Stimulated activated CD4-positive, alpha-beta T cell treated with anti-CD3 and anti-CD28 coated beads, Interleukin-15, amount 100 ng/mL, for 1 hour (primary cell): ENCODE measurements at regions not wholly inside any gene's neighbourhood (a gene's known extent, or its start where the extent isn't known, plus 50 kb on each side); places are given as distances from the start of the nearest gene placed in this dataset.

Experiments
- DNase-seq, 2 donors: peaks; one replicate each; pipeline ENCODE4 v3.0.0-alpha.2; 2020; ENCODE audit warnings: low read depth in 1 of 2, low spot score in 1 of 2

GRCh38 chr7:113483657-113484056 is 365.3 kb upstream of the SMIM30 start:
- no peak for DNase-seq

GRCh38 chr7:113480537-113480936 is 362.2 kb upstream of the SMIM30 start:
- DNase-seq: no peak

GRCh38 chr7:113464096-113464855 is 345.9 kb upstream of the SMIM30 start:
- no peak for DNase-seq

GRCh38 chr7:113460067-113460466 is 341.7 kb upstream of the SMIM30 start:
- no peak for DNase-seq

GRCh38 chr7:113456533-113456932 is 338.2 kb upstream of the SMIM30 start:
- no peak for DNase-seq

GRCh38 chr7:113454597-113455169 is 336.3 kb upstream of the SMIM30 start:
- DNase-seq: no peak

GRCh38 chr7:113452245-113452644 is 333.9 kb upstream of the SMIM30 start:
- DNase-seq: no peak

GRCh38 chr7:113446791-113447190 is 328.4 kb upstream of the SMIM30 start:
- no peak for DNase-seq

- no peak for DNase-seq
Measured at GRCh38 chr7:113446391-113446790, 328.0 kb upstream of the SMIM30 start.

GRCh38 chr7:113444261-113444660 is 325.9 kb upstream of the SMIM30 start:
- DNase-seq: no peak

- no peak for DNase-seq
Measured at GRCh38 chr7:113440173-113440572, 321.8 kb upstream of the SMIM30 start.

- no peak for DNase-seq
Measured at GRCh38 chr7:113431406-113431805, 313.1 kb upstream of the SMIM30 start.

- no peak for DNase-seq
Measured at GRCh38 chr7:113424185-113424817, 305.9 kb upstream of the SMIM30 start.

- peak; percentile 30 to 32 for DNase-seq
Measured at GRCh38 chr7:113421696-113422330, 303.5 kb upstream of the SMIM30 start.

GRCh38 chr7:113414401-113415035 is 296.2 kb upstream of the SMIM30 start:
- DNase-seq: no peak

GRCh38 chr7:113412410-113412809 is 294.1 kb upstream of the SMIM30 start:
- DNase-seq: no peak

- DNase-seq: no peak
Measured at GRCh38 chr7:113410796-113411195, 292.4 kb upstream of the SMIM30 start.

- DNase-seq: no peak
Measured at GRCh38 chr7:113408999-113409398, 290.6 kb upstream of the SMIM30 start.

GRCh38 chr7:113405296-113406056 is 287.1 kb upstream of the SMIM30 start:
- DNase-seq: no peak

GRCh38 chr7:113404245-113404644 is 285.9 kb upstream of the SMIM30 start:
- DNase-seq: no peak

GRCh38 chr7:113402482-113402881 is 284.1 kb upstream of the SMIM30 start:
- DNase-seq: no peak
